DOHH2 (cell line): ENCODE measurements at regions not wholly inside any gene's neighbourhood (a gene's known extent, or its start where the extent isn't known, plus 50 kb on each side); places are given as distances from the start of the nearest gene placed in this dataset.

Source experiments
- CTCF ChIP-seq: fragments of 200-600 bp; sonication (generic); IDR thresholded peaks from one replicate; pipeline ENCODE4 v1.5.1; 2014; ENCODE audit warnings: antibody characterized with exemption, mild to moderate bottlenecking, low read depth, low read length; ENCODE audit not compliant: poor library complexity, severe bottlenecking
- EZH2phosphoT487 ChIP-seq: fragments of 200-600 bp; sonication (generic); IDR thresholded peaks from 2 replicates; pipeline ENCODE4 v1.6.1; 2017; ENCODE audit warnings: borderline replicate concordance, mild to moderate bottlenecking, antibody characterized with exemption, low read length, moderate library complexity, mixed read lengths

- TF ChIP-seq CTCF = no peak
- no peak for TF ChIP-seq EZH2phosphoT487
These were observed 60.3 kb upstream of the ACVR1 start for GRCh38 chr2:157936406-157936805.
